C4-2B (cell line): ENCODE measurements at regions not wholly inside any gene's neighbourhood (a gene's known extent, or its start where the extent isn't known, plus 50 kb on each side); places are given as distances from the start of the nearest gene placed in this dataset.
"Not testable (repeated sequence)": the region's sequence is repeated elsewhere in the genome, so short reads cannot be mapped to it uniquely, and the experiment has no call there.

Experiments
- H3K27ac ChIP-seq: fragments of 450-650 bp; 2 replicates; pipeline ENCODE4 v1.5.1; 2017
- CTCF ChIP-seq: fragments of 450-650 bp; conservative IDR thresholded peaks from 2 replicates; pipeline ENCODE4 v1.5.1; 2017; ENCODE audit warnings: mild to moderate bottlenecking
- ZFX ChIP-seq: fragments of 450-650 bp; IDR thresholded peaks from 2 replicates; pipeline ENCODE4 v1.6.1; 2017

- no peak overlapping the region for H3K27ac ChIP-seq
- TF ChIP-seq ZFX = no peak
Observed at GRCh38 chr11:38131535-38131934, 1533.5 kb upstream of the RAG2 start.

GRCh38 chr11:38130976-38131375 is 1532.9 kb upstream of the RAG2 start:
- TF ChIP-seq ZFX = no peak
- no peak for TF ChIP-seq CTCF

GRCh38 chr11:38130514-38130913 is 1532.5 kb upstream of the RAG2 start:
- H3K27ac ChIP-seq = no peak overlapping the region
- TF ChIP-seq ZFX = no peak
- no peak for TF ChIP-seq CTCF

More at GRCh38 chr11:38130976-38131375, 1532.9 kb upstream of the RAG2 start:
- H3K27ac ChIP-seq = no peak overlapping the region

GRCh38 chr11:38123673-38124072 is 1525.6 kb upstream of the RAG2 start:
- no peak for TF ChIP-seq CTCF
- no peak for TF ChIP-seq ZFX
- no peak overlapping the region for H3K27ac ChIP-seq

- not testable (repeated sequence) for H3K27ac ChIP-seq
Observed at GRCh38 chr11:38116616-38117015, 1518.6 kb upstream of the RAG2 start.

- H3K27ac ChIP-seq = not testable (repeated sequence)
Observed at GRCh38 chr11:38115381-38115780, 1517.3 kb upstream of the RAG2 start.

GRCh38 chr11:38100836-38101462 is 1502.9 kb upstream of the RAG2 start:
- no peak overlapping the region for H3K27ac ChIP-seq
- no peak for TF ChIP-seq ZFX
- TF ChIP-seq CTCF = no peak

GRCh38 chr11:38095268-38095667 is 1497.2 kb upstream of the RAG2 start:
- H3K27ac ChIP-seq = no peak overlapping the region
- TF ChIP-seq CTCF (no peak), ZFX (no peak)

GRCh38 chr11:38089726-38090125 is 1491.7 kb upstream of the RAG2 start:
- H3K27ac ChIP-seq = no peak overlapping the region
- no peak for TF ChIP-seq CTCF
- no peak for TF ChIP-seq ZFX
